Esophagus squamous epithelium (tissue), 5 donors: ENCODE measurements at regions not wholly inside any gene's neighbourhood (a gene's known extent, or its start where the extent isn't known, plus 50 kb on each side); places are given as distances from the start of the nearest gene placed in this dataset.
"Not testable (repeated sequence)": the region's sequence is repeated elsewhere in the genome, so short reads cannot be mapped to it uniquely, and the experiment has no call there.

Experiments used
- DNase-seq: peaks from one replicate; lab custom pipeline; 2025; lab: John Stamatoyannopoulos, UW
- H3K27ac ChIP-seq, 4 donors: fragments of 200-600 bp; sonication (generic); one replicate each; pipeline ENCODE4 v1.5.1; 2016 to 2019; ENCODE audit warnings: mild to moderate bottlenecking in 1 of 4
- H3K27me3 ChIP-seq, 4 donors: fragments of 200-600 bp; sonication (generic); 1 replicate in 3 of 4; 2 replicates in 1 of 4; pipeline versions ENCODE4 v1.5.1 to v1.6.0; 2017 to 2021; ENCODE audit warnings: antibody characterized with exemption in 1 of 4
- H3K36me3 ChIP-seq, 3 donors: fragments of 200-600 bp; sonication (generic); one replicate each; pipeline ENCODE4 v1.5.1; 2016 to 2019
- H3K4me1 ChIP-seq, 3 donors: fragments of 200-600 bp; sonication (generic); one replicate each; pipeline ENCODE4 v1.5.1; 2017 to 2019
- H3K4me3 ChIP-seq, 4 donors: fragments of 200-600 bp; sonication (generic); 1 replicate in 3 of 4; 2 replicates in 1 of 4; pipeline ENCODE4 v1.5.1; 2016 to 2019; ENCODE audit warnings: mild to moderate bottlenecking in 2 of 4, moderate library complexity in 1 of 4
- H3K9me3 ChIP-seq, 3 donors: fragments of 200-600 bp; sonication (generic); one replicate each; pipeline ENCODE4 v1.5.1; 2016 to 2019
- CTCF ChIP-seq, 6 experiments: fragments of 450-650 bp in 4 of 6; fragments of 200-600 bp in 2 of 6; sonication (generic) in 2 of 6; IDR thresholded peaks; one replicate each; pipeline ENCODE4 v1.5.1; 2016 to 2019; ENCODE audit warnings: antibody characterized with exemption in 6 of 6, mild to moderate bottlenecking in 4 of 6, moderate library complexity in 4 of 6
- POLR2A ChIP-seq, 4 donors: fragments of 450-650 bp; IDR thresholded peaks; one replicate each; pipeline ENCODE4 v1.6.1; 2017; ENCODE audit warnings: antibody characterized with exemption in 4 of 4, mild to moderate bottlenecking in 4 of 4, moderate library complexity in 3 of 4
- WGBS, 2 donors: methylation state at CpG; one replicate each; pipeline ENCODE4 v1.1.5; 2018; 5-methylcytosine and 5-hydroxymethylcytosine counted together
- intact Hi-C: fragments of 100-400 bp; cut with DNase I; formaldehyde crosslinking; loops from one replicate; pipeline ENCODE4 v1.15.0; 2022
- donor health status: DM: yes; HTN: yes; CAD: no.

GRCh38 chr17:34478244-34478643, 101.1 kb upstream of the TMEM132E start:
- intact Hi-C loops, result no loop called here
- no peak overlapping the region for H3K27ac ChIP-seq
- 57 to 64% methylated on average over 3 of the region's 3 CpGs for WGBS, 2 donors
- TF ChIP-seq CTCF (IDR thresholded peaks at IDR 0.05), result no peak
- no peak for TF ChIP-seq POLR2A (IDR thresholded peaks at IDR 0.05)
- no peak overlapping the region for H3K4me3 ChIP-seq
- H3K36me3 ChIP-seq, result no peaks in the 10 kb centered on the region
- DNase-seq, result no peak
- no peaks in the 10 kb centered on the region for H3K9me3 ChIP-seq
- peaks cover 0 to 58% (median 0%) of the 10 kb centered on the region in 4 donors for H3K27me3 ChIP-seq
- H3K4me1 ChIP-seq, result no peaks in the 10 kb centered on the region

- peaks cover 0 to 41% (median 0%) of the 10 kb centered on the region in 4 donors for H3K27me3 ChIP-seq
- H3K9me3 ChIP-seq, result no peaks in the 10 kb centered on the region
- no peak overlapping the region for H3K4me3 ChIP-seq
- no peak overlapping the region for H3K27ac ChIP-seq
- TF ChIP-seq POLR2A (IDR thresholded peaks at IDR 0.05) (no peak), CTCF (IDR thresholded peaks at IDR 0.05) (no peak)
- 55 to 82% methylated on average over 2 to 4 of the region's 4 CpGs for WGBS, 2 donors
- intact Hi-C loops, result no loop called here
- no peaks in the 10 kb centered on the region for H3K36me3 ChIP-seq
- DNase-seq, result no peak
- H3K4me1 ChIP-seq, result no peaks in the 10 kb centered on the region
Observed at GRCh38 chr17:34475296-34475695, 104.1 kb upstream of the TMEM132E start.

GRCh38 chr17:34474706-34475105, 104.7 kb upstream of the TMEM132E start:
- intact Hi-C loops, result no loop called here
- no peak for DNase-seq
- Histone ChIP-seq H3K27me3 (peaks cover 0 to 37% (median 0%) of the 10 kb centered on the region in 4 donors), H3K4me1 (no peaks in the 10 kb centered on the region), H3K4me3 (no peak overlapping the region), H3K36me3 (no peaks in the 10 kb centered on the region), H3K27ac (no peak overlapping the region), H3K9me3 (no peaks in the 10 kb centered on the region)
- WGBS, 2 donors, result 33 to 50% methylated on average over 1 to 2 of the region's 2 CpGs
- TF ChIP-seq POLR2A (IDR thresholded peaks at IDR 0.05), result no peak
- no peak for TF ChIP-seq CTCF (IDR thresholded peaks at IDR 0.05)

- no peak overlapping the region for H3K4me3 ChIP-seq
- DNase-seq, result no peak
- H3K4me1 ChIP-seq, result no peaks in the 10 kb centered on the region
- TF ChIP-seq CTCF (IDR thresholded peaks at IDR 0.05), result no peak
- 50 to 56% methylated on average over 1 of the region's 1 CpG for WGBS, 2 donors
- no peaks in the 10 kb centered on the region for H3K9me3 ChIP-seq
- intact Hi-C loops, result no loop called here
- H3K27ac ChIP-seq, result no peak overlapping the region
- peaks cover 0 to 51% (median 0%) of the 10 kb centered on the region in 4 donors for H3K27me3 ChIP-seq
- H3K36me3 ChIP-seq, result no peaks in the 10 kb centered on the region
Observed at GRCh38 chr17:34472363-34472762, 107.0 kb upstream of the TMEM132E start.

- H3K27ac ChIP-seq, H3K4me3 ChIP-seq, H3K9me3 ChIP-seq, intact Hi-C loops, H3K36me3 ChIP-seq, DNase-seq, H3K4me1 ChIP-seq: not testable (repeated sequence)
- WGBS, 2 donors, result 23 to 41% methylated on average over 4 of the region's 4 CpGs
- H3K27me3 ChIP-seq, result peaks cover 0 to 51% (median 0%) of the 10 kb centered on the region in 4 donors
Observed at GRCh38 chr17:34471278-34471677, 108.1 kb upstream of the TMEM132E start.

- TF ChIP-seq CTCF (IDR thresholded peaks at IDR 0.05) (no peak), POLR2A (IDR thresholded peaks at IDR 0.05) (no peak)
- H3K36me3 ChIP-seq, result no peaks in the 10 kb centered on the region
- H3K9me3 ChIP-seq, result no peaks in the 10 kb centered on the region
- no peaks in the 10 kb centered on the region for H3K4me1 ChIP-seq
- no peak overlapping the region for H3K27ac ChIP-seq
- intact Hi-C loops, result no loop called here
- no peak overlapping the region for H3K4me3 ChIP-seq
- H3K27me3 ChIP-seq, result peaks cover 0 to 71% (median 0%) of the 10 kb centered on the region in 4 donors
- DNase-seq, result no peak
- 41 to 61% methylated on average over 6 to 7 of the region's 8 CpGs for WGBS, 2 donors
Observed at GRCh38 chr17:34465789-34466188, 102.8 kb upstream of the CCL1 start.
